C4-2B (cell line): ENCODE measurements at regions not wholly inside any gene's neighbourhood (a gene's known extent, or its start where the extent isn't known, plus 50 kb on each side); places are given as distances from the start of the nearest gene placed in this dataset.

Source experiments
- ZFX ChIP-seq: fragments of 450-650 bp; IDR thresholded peaks from 2 replicates; pipeline ENCODE4 v1.6.1; 2017
- TF ChIP-seq, protein P1 (sequence below): fragments of 450-650 bp; conservative IDR thresholded peaks from 2 replicates; pipeline ENCODE4 v1.5.1; 2017; ENCODE audit warnings: mild to moderate bottlenecking

DNA sequence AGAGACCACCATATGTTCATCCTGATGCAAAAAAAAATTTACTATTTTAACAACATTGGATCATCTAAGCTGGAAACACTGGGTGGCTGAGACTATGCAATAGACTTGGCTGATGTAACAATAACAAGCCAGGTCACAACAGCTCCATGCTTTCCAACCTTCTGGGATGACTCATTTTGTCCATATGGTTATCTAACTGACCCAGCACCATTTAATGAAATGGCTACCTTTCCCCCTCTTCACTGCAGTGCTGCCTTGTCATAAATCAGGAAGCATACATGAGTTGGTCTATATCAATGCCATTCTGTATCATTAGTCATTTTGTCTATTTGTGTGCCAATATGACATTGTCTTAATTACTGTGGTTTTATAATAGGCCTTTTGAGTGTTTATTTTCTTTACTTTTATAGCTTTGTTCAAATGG is 217.6 kb upstream of the KCNJ16 start:
- TF ChIP-seq, protein P1, sequence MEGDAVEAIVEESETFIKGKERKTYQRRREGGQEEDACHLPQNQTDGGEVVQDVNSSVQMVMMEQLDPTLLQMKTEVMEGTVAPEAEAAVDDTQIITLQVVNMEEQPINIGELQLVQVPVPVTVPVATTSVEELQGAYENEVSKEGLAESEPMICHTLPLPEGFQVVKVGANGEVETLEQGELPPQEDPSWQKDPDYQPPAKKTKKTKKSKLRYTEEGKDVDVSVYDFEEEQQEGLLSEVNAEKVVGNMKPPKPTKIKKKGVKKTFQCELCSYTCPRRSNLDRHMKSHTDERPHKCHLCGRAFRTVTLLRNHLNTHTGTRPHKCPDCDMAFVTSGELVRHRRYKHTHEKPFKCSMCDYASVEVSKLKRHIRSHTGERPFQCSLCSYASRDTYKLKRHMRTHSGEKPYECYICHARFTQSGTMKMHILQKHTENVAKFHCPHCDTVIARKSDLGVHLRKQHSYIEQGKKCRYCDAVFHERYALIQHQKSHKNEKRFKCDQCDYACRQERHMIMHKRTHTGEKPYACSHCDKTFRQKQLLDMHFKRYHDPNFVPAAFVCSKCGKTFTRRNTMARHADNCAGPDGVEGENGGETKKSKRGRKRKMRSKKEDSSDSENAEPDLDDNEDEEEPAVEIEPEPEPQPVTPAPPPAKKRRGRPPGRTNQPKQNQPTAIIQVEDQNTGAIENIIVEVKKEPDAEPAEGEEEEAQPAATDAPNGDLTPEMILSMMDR, result no peak
- TF ChIP-seq ZFX, result no peak
